Ovary (tissue), 7 donors: ENCODE measurements at regions not wholly inside any gene's neighbourhood (a gene's known extent, or its start where the extent isn't known, plus 50 kb on each side); places are given as distances from the start of the nearest gene placed in this dataset.

Source experiments
- DNase-seq, 5 donors: peaks; one replicate each; pipeline ENCODE4 v3.0.0-alpha.2; 2019 to 2020
- H3K27ac ChIP-seq, 2 donors: fragments of 200-600 bp; one replicate each; pipeline versions ENCODE4 v1.5.1 to v1.8.0; 2019 to 2022
- H3K27me3 ChIP-seq: fragments of 200-600 bp; one replicate; pipeline ENCODE4 v1.8.0; 2022
- H3K36me3 ChIP-seq: fragments of 200-600 bp; sonication (generic); one replicate; pipeline ENCODE4 v1.5.1; 2019
- H3K4me1 ChIP-seq: one replicate; pipeline ENCODE4 v1.8.1; 2013; ENCODE audit warnings: mild to moderate bottlenecking, moderate library complexity; ENCODE audit not compliant: insufficient read depth
- H3K4me3 ChIP-seq: fragments of 200-600 bp; sonication (generic); one replicate; pipeline ENCODE4 v1.5.1; 2017
- H3K9me3 ChIP-seq, 2 donors: fragments of 200-600 bp in 1 of 2; sonication (generic) in 1 of 2; one replicate each; pipeline versions ENCODE4 v1.5.1 to v1.8.1; 2013 to 2019; ENCODE audit warnings: mild to moderate bottlenecking in 1 of 2, moderate library complexity in 1 of 2
- CTCF ChIP-seq, 3 donors: fragments of 450-650 bp in 2 of 3; fragments of 200-600 bp in 1 of 3; IDR thresholded peaks; one replicate each; pipeline versions ENCODE4 v1.5.1 to v1.8.0; 2016 to 2022; ENCODE audit warnings: antibody characterized with exemption in 3 of 3, mild to moderate bottlenecking in 1 of 3
- EP300 ChIP-seq: sonication (generic); formaldehyde crosslinking; IDR thresholded peaks from one replicate; pipeline ENCODE4 v1.6.1; 2017; ENCODE audit warnings: antibody characterized with exemption
- POLR2A ChIP-seq: fragments of 450-650 bp; IDR thresholded peaks from one replicate; pipeline ENCODE4 v1.6.1; 2017; ENCODE audit warnings: antibody characterized with exemption, mild to moderate bottlenecking, moderate library complexity
- WGBS, 3 donors: extraction: QIAGEN DNeasy Blood & Tissue Kit in 1 of 3; methylation state at CpG; one replicate each; pipeline versions ENCODE4 v1.1.5 to v1.1.7; 2013 to 2017; 5-methylcytosine and 5-hydroxymethylcytosine counted together
- intact Hi-C, 4 donors: fragments of 100-400 bp; cut with DNase I; formaldehyde crosslinking; loops; one replicate each; pipeline versions ENCODE4 v1.11.0 to v1.15.1; 2022 to 2023
- donor health status: DM: no; HTN: no; CAD: no; lungs with moderate emphysema.
- donor health status: DM: no; HTN: no; CAD: no.
- donor health status: Bipolar disorder and iron deficiency.
- donor health status: DM: no; HTN: no; CAD: no.
- donor health status: DM: yes; HTN: yes; CAD: no.

GRCh38 chr4:108303488-108304177 is 134.9 kb upstream of the LEF1 start:
- H3K27ac ChIP-seq = no peak overlapping the region
- intact Hi-C loops = no loop called here
- WGBS, 3 donors = 83 to 88% (median 83%) methylated on average over 5 of the region's 5 CpGs
- TF ChIP-seq CTCF (IDR thresholded peaks at IDR 0.05) (no peak), EP300 (no peak), POLR2A (no peak)
- H3K4me1 ChIP-seq = no peaks in the 10 kb centered on the region
- DNase-seq = no peak
- H3K4me3 ChIP-seq = no peak overlapping the region
- no peaks in the 10 kb centered on the region for H3K9me3 ChIP-seq
- no peaks in the 10 kb centered on the region for H3K36me3 ChIP-seq
- no peaks in the 10 kb centered on the region for H3K27me3 ChIP-seq

GRCh38 chr4:108301545-108302251 is 133.0 kb upstream of the LEF1 start:
- Histone ChIP-seq H3K9me3 (no peaks in the 10 kb centered on the region), H3K4me1 (no peaks in the 10 kb centered on the region), H3K4me3 (no peak overlapping the region), H3K27ac (no peak overlapping the region), H3K36me3 (no peaks in the 10 kb centered on the region), H3K27me3 (no peaks in the 10 kb centered on the region)
- DNase-seq = no peak
- 62 to 69% (median 67%) methylated on average over 1 of the region's 1 CpG for WGBS, 3 donors
- intact Hi-C loops = no loop called here
- no peak for TF ChIP-seq CTCF (IDR thresholded peaks at IDR 0.05)
- TF ChIP-seq POLR2A = no peak
- TF ChIP-seq EP300 = no peak

- Histone ChIP-seq H3K9me3 (no peaks in the 10 kb centered on the region), H3K4me1 (no peaks in the 10 kb centered on the region), H3K27me3 (no peaks in the 10 kb centered on the region), H3K4me3 (no peak overlapping the region), H3K27ac (no peak overlapping the region), H3K36me3 (no peaks in the 10 kb centered on the region)
- DNase-seq = no peak
- no peak for TF ChIP-seq CTCF (IDR thresholded peaks at IDR 0.05)
- no peak for TF ChIP-seq EP300
- no peak for TF ChIP-seq POLR2A
- WGBS, 3 donors = 61 to 77% (median 64%) methylated on average over 2 of the region's 2 CpGs
- intact Hi-C loops = no loop called here
These were observed 128.9 kb upstream of the LEF1 start for GRCh38 chr4:108297605-108298004.

DNA sequence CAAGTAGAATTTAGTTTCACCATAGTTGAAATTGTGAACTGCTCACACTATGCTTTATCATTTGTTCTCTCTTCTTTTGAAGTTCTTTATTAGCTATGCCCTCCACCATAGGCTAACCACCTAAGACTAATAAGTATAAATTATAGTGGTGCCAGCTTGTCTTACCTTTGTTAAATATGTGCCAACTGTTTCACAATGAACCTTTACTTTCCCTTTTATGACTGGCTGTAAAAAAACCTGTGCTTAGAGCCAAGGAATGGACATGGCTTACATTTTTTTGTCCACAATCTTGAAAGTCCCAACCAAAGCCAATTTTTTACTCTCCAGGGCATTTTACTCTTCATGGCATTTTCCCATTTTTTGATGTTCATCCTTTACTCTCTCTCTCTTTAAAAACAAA is 123.5 kb upstream of the LEF1 start:
- TF ChIP-seq POLR2A = no peak
- no peak for TF ChIP-seq EP300
- no peak for TF ChIP-seq CTCF (IDR thresholded peaks at IDR 0.05)
- intact Hi-C loops = no loop called here
- no peak overlapping the region for H3K27ac ChIP-seq
- H3K27me3 ChIP-seq = no peaks in the 10 kb centered on the region
- no peak for DNase-seq
- no peak overlapping the region for H3K4me3 ChIP-seq
- no peaks in the 10 kb centered on the region for H3K9me3 ChIP-seq
- no peaks in the 10 kb centered on the region for H3K4me1 ChIP-seq
- no peaks in the 10 kb centered on the region for H3K36me3 ChIP-seq
